K562 (cell line): ENCODE measurements at regions not wholly inside any gene's neighbourhood (a gene's known extent, or its start where the extent isn't known, plus 50 kb on each side); places are given as distances from the start of the nearest gene placed in this dataset.
A peak's percentile ranks its signal among the peaks of the same experiment; 100 is the strongest.

ENCODE experiments used
- CEBPZ ChIP-seq: fragments of 150-350 bp; IDR thresholded peaks from 2 replicates; pipeline ENCODE4 v1.6.1; 2014; ENCODE audit warnings: low read depth, mild to moderate bottlenecking, low read length, borderline replicate concordance
- CHD1 ChIP-seq: fragments of 200-600 bp; sonication (generic); IDR thresholded peaks from one replicate; pipeline ENCODE4 v1.6.1; 2012; ENCODE audit warnings: mild to moderate bottlenecking, moderate library complexity, low read length, inconsistent platforms
- CREB5 ChIP-seq: fragments of 250-450 bp; sonication (Bioruptor Pico); IDR thresholded peaks from 2 replicates; pipeline ENCODE4 v1.5.0; 2020; ENCODE audit warnings: mild to moderate bottlenecking
- FOSL1 ChIP-seq: fragments of 200-800 bp; sonication (Bioruptor generic); conservative IDR thresholded peaks from 2 replicates; pipeline ENCODE4 v1.6.1; 2016; ENCODE audit warnings: missing genetic modification characterization, missing compliant biosample characterization
- NFE2 ChIP-seq: IDR thresholded peaks from 2 replicates; pipeline ENCODE4 v1.6.1; 2014; ENCODE audit warnings: antibody characterized with exemption, low read depth
- PRPF4 ChIP-seq: fragments of 200-400 bp; formaldehyde crosslinking; IDR thresholded peaks from one replicate; pipeline ENCODE4 v1.6.1; 2017; ENCODE audit warnings: low read length, low read depth, mild to moderate bottlenecking; ENCODE audit not compliant: insufficient read depth, poor library complexity, severe bottlenecking
- RUNX1 ChIP-seq: sonication (generic); IDR thresholded peaks from 2 replicates; pipeline ENCODE4 v1.6.1; 2016; ENCODE audit warnings: antibody characterized with exemption, low read depth
- SLC30A9 ChIP-seq: fragments of 250-450 bp; sonication (Bioruptor Pico); IDR thresholded peaks from 2 replicates; pipeline ENCODE4 v1.8.0; 2022; ENCODE audit warnings: mild to moderate bottlenecking, moderate library complexity
- ZBTB5 ChIP-seq: fragments of 450-650 bp; IDR thresholded peaks from 2 replicates; pipeline ENCODE4 v1.6.1; 2017; ENCODE audit warnings: antibody characterized with exemption
- ZNF134 ChIP-seq: fragments of 250-450 bp; sonication (Bioruptor Pico); conservative IDR thresholded peaks from 2 replicates; pipeline ENCODE4 v1.4.0; 2020
- ZNF174 ChIP-seq: fragments of 250-450 bp; sonication (Bioruptor Pico); IDR thresholded peaks from 2 replicates; pipeline ENCODE4 v1.4.0; 2020; ENCODE audit warnings: mild to moderate bottlenecking
- ZNF316 ChIP-seq: fragments of 450-650 bp; IDR thresholded peaks from 2 replicates; pipeline ENCODE4 v1.6.1; 2016
- ZNF407 ChIP-seq: fragments of 450-650 bp; IDR thresholded peaks from 2 replicates; pipeline ENCODE4 v1.6.1; 2016; ENCODE audit warnings: low read depth
- ZNF77 ChIP-seq: fragments of 250-450 bp; sonication (Bioruptor Pico); IDR thresholded peaks from 2 replicates; pipeline ENCODE4 v1.5.0; 2020

GRCh38 chr15:95601525-95601924 lies 729.0 kb upstream of the NR2F2 start (continued):
- TF ChIP-seq ZNF407 (no peak), ZNF316 (0 out of 2 replicates have a peak, but pooled peaks have one; percentile 54), CREB5 (CRISPR knock-in tag) (no peak), CEBPZ (no peak), PRPF4 (no peak), RUNX1 (no peak), ZNF174 (CRISPR knock-in tag) (no peak), ZBTB5 (no peak), ZNF134 (CRISPR knock-in tag) (no peak), FOSL1 (tag) (no peak), ZNF77 (no peak), SLC30A9 (no peak), NFE2 (0 out of 2 replicates have a peak, but pooled peaks have one; percentile 12), CHD1 (no peak)
